SK-N-SH treated with all-trans-retinoic acid at 6 μM for 48 hours (cell line): ENCODE measurements at regions not wholly inside any gene's neighbourhood (a gene's known extent, or its start where the extent isn't known, plus 50 kb on each side); places are given as distances from the start of the nearest gene placed in this dataset.

ENCODE experiments used
- GLIS3 ChIP-seq: fragments of 250-450 bp; sonication (Bioruptor Pico); IDR thresholded peaks from 2 replicates; pipeline ENCODE4 v1.5.0; 2020; ENCODE audit warnings: mild to moderate bottlenecking, moderate library complexity
- TF ChIP-seq, protein P1 (sequence below): fragments of 250-450 bp; sonication (Bioruptor Pico); IDR thresholded peaks from 2 replicates; pipeline ENCODE4 v1.8.0; 2021; ENCODE audit warnings: low read depth, mild to moderate bottlenecking, moderate library complexity, borderline replicate concordance

DNA sequence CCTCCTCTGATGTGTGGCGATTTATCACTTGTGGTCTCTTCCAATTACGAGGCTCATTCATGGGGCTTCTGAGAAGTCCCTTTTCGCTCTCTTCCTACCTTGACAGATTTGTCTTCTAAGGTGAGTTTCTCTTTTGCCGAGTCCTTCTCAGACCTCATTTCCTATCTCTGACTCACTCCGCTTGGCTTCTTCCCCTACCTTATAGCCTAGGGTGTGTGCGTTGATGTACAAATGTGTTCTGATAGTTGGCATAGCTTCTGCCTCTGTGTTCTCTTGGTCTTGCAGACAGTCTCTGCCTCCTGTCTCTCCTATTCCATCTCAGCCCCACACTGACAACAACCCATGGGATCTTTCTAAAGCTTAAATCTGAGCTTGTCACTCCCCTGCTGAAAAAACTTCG lies 56.9 kb upstream of the SHB start:
- TF ChIP-seq, protein P1, sequence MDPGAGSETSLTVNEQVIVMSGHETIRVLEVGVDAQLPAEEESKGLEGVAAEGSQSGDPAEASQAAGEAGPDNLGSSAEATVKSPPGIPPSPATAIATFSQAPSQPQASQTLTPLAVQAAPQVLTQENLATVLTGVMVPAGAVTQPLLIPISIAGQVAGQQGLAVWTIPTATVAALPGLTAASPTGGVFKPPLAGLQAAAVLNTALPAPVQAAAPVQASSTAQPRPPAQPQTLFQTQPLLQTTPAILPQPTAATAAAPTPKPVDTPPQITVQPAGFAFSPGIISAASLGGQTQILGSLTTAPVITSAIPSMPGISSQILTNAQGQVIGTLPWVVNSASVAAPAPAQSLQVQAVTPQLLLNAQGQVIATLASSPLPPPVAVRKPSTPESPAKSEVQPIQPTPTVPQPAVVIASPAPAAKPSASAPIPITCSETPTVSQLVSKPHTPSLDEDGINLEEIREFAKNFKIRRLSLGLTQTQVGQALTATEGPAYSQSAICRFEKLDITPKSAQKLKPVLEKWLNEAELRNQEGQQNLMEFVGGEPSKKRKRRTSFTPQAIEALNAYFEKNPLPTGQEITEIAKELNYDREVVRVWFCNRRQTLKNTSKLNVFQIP (CRISPR knock-in tag): no peak
- TF ChIP-seq GLIS3 (CRISPR knock-in tag): no peak
